GM23338 (cell line): ENCODE measurements at regions not wholly inside any gene's neighbourhood (a gene's known extent, or its start where the extent isn't known, plus 50 kb on each side); places are given as distances from the start of the nearest gene placed in this dataset.
A peak's percentile ranks its signal among the peaks of the same experiment; 100 is the strongest.

Experiments
- ATAC-seq: fragments of 200-7000 bp; cut with Tn5 transposase; 3 replicates; pipeline ENCODE4 v1.9.1; 2020
- DNase-seq: peaks from one replicate; pipeline ENCODE4 v3.0.0-alpha.2; 2015; ENCODE audit warnings: low spot score
- H2AFZ ChIP-seq: fragments of 200-600 bp; sonication (generic); 2 replicates; pipeline ENCODE4 v1.8.0; 2016; ENCODE audit warnings: antibody characterized with exemption, mild to moderate bottlenecking, moderate library complexity
- H3F3A ChIP-seq: fragments of 200-600 bp; sonication (generic); replicated peaks from 2 replicates; pipeline ENCODE4 v1.8.0; 2017; ENCODE audit warnings: antibody characterized with exemption, mixed run types, low read depth
- H3K27ac ChIP-seq: fragments of 200-600 bp; sonication (generic); 2 replicates; pipeline ENCODE4 v1.6.1; 2016; ENCODE audit warnings: low read depth
- H3K27me3 ChIP-seq: fragments of 200-600 bp; sonication (generic); 2 replicates; pipeline ENCODE4 v1.8.0; 2016; ENCODE audit warnings: mild to moderate bottlenecking, mixed run types, moderate library complexity; ENCODE audit not compliant: insufficient read depth
- H3K36me3 ChIP-seq: fragments of 200-600 bp; sonication (generic); 2 replicates; pipeline ENCODE4 v1.8.0; 2016; ENCODE audit warnings: mild to moderate bottlenecking; ENCODE audit not compliant: insufficient read depth
- H3K4me1 ChIP-seq: fragments of 200-600 bp; sonication (generic); 2 replicates; pipeline ENCODE4 v1.8.0; 2016; ENCODE audit warnings: mild to moderate bottlenecking, moderate library complexity; ENCODE audit not compliant: insufficient read depth
- H3K4me2 ChIP-seq: fragments of 200-600 bp; sonication (generic); 2 replicates; pipeline ENCODE4 v1.7.1; 2017; ENCODE audit warnings: mixed run types
- H3K4me3 ChIP-seq: fragments of 200-600 bp; sonication (generic); 2 replicates; pipeline ENCODE4 v1.6.1; 2016; ENCODE audit warnings: mixed run types
- H3K79me2 ChIP-seq: fragments of 200-600 bp; sonication (generic); replicated peaks from 2 replicates; pipeline ENCODE4 v1.8.0; 2017; ENCODE audit warnings: mild to moderate bottlenecking; ENCODE audit not compliant: insufficient read depth
- H3K9me2 ChIP-seq: fragments of 200-600 bp; sonication (generic); 2 replicates; pipeline ENCODE4 v1.8.0; 2017; ENCODE audit not compliant: insufficient read depth
- H4K20me1 ChIP-seq: fragments of 200-600 bp; sonication (generic); replicated peaks from 2 replicates; pipeline ENCODE4 v1.8.0; 2017; ENCODE audit warnings: mild to moderate bottlenecking; ENCODE audit not compliant: insufficient read depth
- H3K27ac Mint-ChIP-seq: 2 replicates; pipeline ENCODE4 v1.8.0; 2020; ENCODE audit warnings: inconsistent platforms, mild to moderate bottlenecking, moderate library complexity, mixed read lengths
- H3K27me3 Mint-ChIP-seq: 3 replicates; pipeline ENCODE4 v1.8.0; 2022; ENCODE audit warnings: low read depth, mild to moderate bottlenecking, moderate library complexity, mixed read lengths, inconsistent platforms; ENCODE audit not compliant: insufficient read depth, poor library complexity
- H3K36me3 Mint-ChIP-seq: 3 replicates; pipeline ENCODE4 v1.8.0; 2021; ENCODE audit warnings: low read depth, mild to moderate bottlenecking, inconsistent platforms, moderate library complexity, mixed read lengths
- H3K4me1 Mint-ChIP-seq: 3 replicates; pipeline ENCODE4 v1.8.0; 2020; ENCODE audit warnings: mild to moderate bottlenecking, inconsistent platforms, mixed read lengths
- H3K4me3 Mint-ChIP-seq: 3 replicates; pipeline ENCODE4 v1.8.0; 2021; ENCODE audit warnings: moderate library complexity, mild to moderate bottlenecking, inconsistent platforms, mixed read lengths
- H3K9me3 Mint-ChIP-seq: 3 replicates; pipeline ENCODE4 v1.8.0; 2020; ENCODE audit warnings: moderate library complexity, mild to moderate bottlenecking, inconsistent platforms, mixed read lengths
- CREB1 ChIP-seq: fragments of 250-450 bp; sonication (Bioruptor Pico); IDR thresholded peaks from 2 replicates; pipeline ENCODE4 v1.5.0; 2020; ENCODE audit warnings: low read depth, mild to moderate bottlenecking, moderate library complexity
- CTCF ChIP-seq, 2 experiments: fragments of 200-600 bp in 1 of 2; sonication (generic) in 1 of 2; conservative IDR thresholded peaks; 2 replicates each; pipeline versions ENCODE4 v1.5.1 to v1.6.1; 2016 to 2017; ENCODE audit warnings: antibody characterized with exemption in 2 of 2, low read depth in 2 of 2, mild to moderate bottlenecking in 2 of 2, moderate library complexity in 1 of 2
- EZH2 ChIP-seq: fragments of 200-600 bp; sonication (generic); IDR thresholded peaks from one replicate; pipeline ENCODE4 v1.8.0; 2017; ENCODE audit warnings: antibody characterized with exemption, mild to moderate bottlenecking, low read depth; ENCODE audit not compliant: unreplicated experiment
- EZH2phosphoT487 ChIP-seq: fragments of 200-600 bp; sonication (generic); IDR thresholded peaks from one replicate; pipeline ENCODE4 v1.8.1; 2018; ENCODE audit warnings: antibody characterized with exemption; ENCODE audit not compliant: unreplicated experiment
- JUNB ChIP-seq: IDR thresholded peaks from one replicate; pipeline ENCODE4 v1.6.1; 2016; ENCODE audit warnings: antibody characterized with exemption; ENCODE audit not compliant: unreplicated experiment
- NANOG ChIP-seq: IDR thresholded peaks from 2 replicates; pipeline ENCODE4 v1.6.1; 2016; ENCODE audit warnings: antibody characterized with exemption, borderline replicate concordance
- POLR2AphosphoS5 ChIP-seq: IDR thresholded peaks from 2 replicates; pipeline ENCODE4 v1.6.1; 2016; ENCODE audit warnings: antibody characterized with exemption, low read depth
- STAT1 ChIP-seq: IDR thresholded peaks from one replicate; pipeline ENCODE4 v1.6.1; 2016; ENCODE audit warnings: antibody characterized with exemption; ENCODE audit not compliant: unreplicated experiment
- ZNF114 ChIP-seq: fragments of 250-450 bp; sonication (Bioruptor Pico); IDR thresholded peaks from 2 replicates; pipeline ENCODE4 v1.5.0; 2020; ENCODE audit warnings: mild to moderate bottlenecking, moderate library complexity
- ZNF462 ChIP-seq: fragments of 250-450 bp; sonication (Bioruptor Pico); IDR thresholded peaks from 2 replicates; pipeline ENCODE4 v1.5.0; 2020; ENCODE audit warnings: mild to moderate bottlenecking, moderate library complexity
- TF ChIP-seq, protein P1 (sequence below): IDR thresholded peaks from 2 replicates; pipeline ENCODE4 v1.6.1; 2016; ENCODE audit warnings: antibody characterized with exemption
- TF ChIP-seq, protein P2 (sequence below): IDR thresholded peaks from one replicate; pipeline ENCODE4 v1.6.1; 2018; ENCODE audit warnings: antibody characterized with exemption; ENCODE audit not compliant: unreplicated experiment

GRCh38 chr5:20649966-20650365 lies 662.0 kb upstream of the CDH18 start (continued):
- TF ChIP-seq ZNF462 (CRISPR knock-in tag) (no peak), CREB1 (CRISPR knock-in tag) (no peak), EZH2phosphoT487 (no peak), NANOG (no peak)
- TF ChIP-seq, protein P1, sequence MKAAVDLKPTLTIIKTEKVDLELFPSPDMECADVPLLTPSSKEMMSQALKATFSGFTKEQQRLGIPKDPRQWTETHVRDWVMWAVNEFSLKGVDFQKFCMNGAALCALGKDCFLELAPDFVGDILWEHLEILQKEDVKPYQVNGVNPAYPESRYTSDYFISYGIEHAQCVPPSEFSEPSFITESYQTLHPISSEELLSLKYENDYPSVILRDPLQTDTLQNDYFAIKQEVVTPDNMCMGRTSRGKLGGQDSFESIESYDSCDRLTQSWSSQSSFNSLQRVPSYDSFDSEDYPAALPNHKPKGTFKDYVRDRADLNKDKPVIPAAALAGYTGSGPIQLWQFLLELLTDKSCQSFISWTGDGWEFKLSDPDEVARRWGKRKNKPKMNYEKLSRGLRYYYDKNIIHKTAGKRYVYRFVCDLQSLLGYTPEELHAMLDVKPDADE: no peak

- no peak overlapping the region for H3K4me2 ChIP-seq
- H3K27me3 ChIP-seq: no peaks in the 10 kb centered on the region
- H3K27ac ChIP-seq: no peak overlapping the region
- H3K79me2 ChIP-seq: no peaks in the 10 kb centered on the region
- H3K4me3 ChIP-seq: no peak overlapping the region
- ATAC-seq (no peak), DNase-seq (no peak)
- Mint-ChIP-seq H3K27ac (0 out of 2 replicates have a peak overlapping the region, but pooled peaks have one; percentile 48), H3K4me1 (no peaks in the 10 kb centered on the region), H3K4me3 (no peak overlapping the region), H3K27me3 (peaks cover 3% of the 10 kb centered on the region), H3K36me3 (no peaks in the 10 kb centered on the region), H3K9me3 (no peaks in the 10 kb centered on the region)
- no peaks in the 10 kb centered on the region for H3K36me3 ChIP-seq
- H2AFZ ChIP-seq: no peak overlapping the region
- H4K20me1 ChIP-seq: no peaks in the 10 kb centered on the region
- H3K4me1 ChIP-seq: no peaks in the 10 kb centered on the region
- H3K9me2 ChIP-seq: no peaks in the 10 kb centered on the region
- no peaks in the 10 kb centered on the region for H3F3A ChIP-seq
- TF ChIP-seq STAT1 (no peak), NANOG (no peak), JUNB (no peak), POLR2AphosphoS5 (no peak), ZNF114 (CRISPR knock-in tag) (no peak), EZH2 (no peak), CTCF (conservative IDR thresholded peaks at IDR 0.05; ENCODE audit: low read depth in 2 of 2) (no peak), CREB1 (CRISPR knock-in tag) (no peak)
- TF ChIP-seq, protein P2, sequence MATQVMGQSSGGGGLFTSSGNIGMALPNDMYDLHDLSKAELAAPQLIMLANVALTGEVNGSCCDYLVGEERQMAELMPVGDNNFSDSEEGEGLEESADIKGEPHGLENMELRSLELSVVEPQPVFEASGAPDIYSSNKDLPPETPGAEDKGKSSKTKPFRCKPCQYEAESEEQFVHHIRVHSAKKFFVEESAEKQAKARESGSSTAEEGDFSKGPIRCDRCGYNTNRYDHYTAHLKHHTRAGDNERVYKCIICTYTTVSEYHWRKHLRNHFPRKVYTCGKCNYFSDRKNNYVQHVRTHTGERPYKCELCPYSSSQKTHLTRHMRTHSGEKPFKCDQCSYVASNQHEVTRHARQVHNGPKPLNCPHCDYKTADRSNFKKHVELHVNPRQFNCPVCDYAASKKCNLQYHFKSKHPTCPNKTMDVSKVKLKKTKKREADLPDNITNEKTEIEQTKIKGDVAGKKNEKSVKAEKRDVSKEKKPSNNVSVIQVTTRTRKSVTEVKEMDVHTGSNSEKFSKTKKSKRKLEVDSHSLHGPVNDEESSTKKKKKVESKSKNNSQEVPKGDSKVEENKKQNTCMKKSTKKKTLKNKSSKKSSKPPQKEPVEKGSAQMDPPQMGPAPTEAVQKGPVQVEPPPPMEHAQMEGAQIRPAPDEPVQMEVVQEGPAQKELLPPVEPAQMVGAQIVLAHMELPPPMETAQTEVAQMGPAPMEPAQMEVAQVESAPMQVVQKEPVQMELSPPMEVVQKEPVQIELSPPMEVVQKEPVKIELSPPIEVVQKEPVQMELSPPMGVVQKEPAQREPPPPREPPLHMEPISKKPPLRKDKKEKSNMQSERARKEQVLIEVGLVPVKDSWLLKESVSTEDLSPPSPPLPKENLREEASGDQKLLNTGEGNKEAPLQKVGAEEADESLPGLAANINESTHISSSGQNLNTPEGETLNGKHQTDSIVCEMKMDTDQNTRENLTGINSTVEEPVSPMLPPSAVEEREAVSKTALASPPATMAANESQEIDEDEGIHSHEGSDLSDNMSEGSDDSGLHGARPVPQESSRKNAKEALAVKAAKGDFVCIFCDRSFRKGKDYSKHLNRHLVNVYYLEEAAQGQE: no peak
- TF ChIP-seq, protein P1: no peak
Observed at GRCh38 chr5:20648981-20649380, 661.0 kb upstream of the CDH18 start.
